Panc1 (cell line): ENCODE measurements at regions not wholly inside any gene's neighbourhood (a gene's known extent, or its start where the extent isn't known, plus 50 kb on each side); places are given as distances from the start of the nearest gene placed in this dataset.

ENCODE experiments used
- ATAC-seq: fragments of 200-7000 bp; cut with Tn5 transposase; 2 replicates; pipeline ENCODE4 v1.9.1; 2020; ENCODE audit warnings: mild to moderate bottlenecking, moderate library complexity
- BruUV-seq: library from RNA; stranded (reverse); fragments of 400-500 nt; replicated peaks from 2 replicates; lab custom pipeline; 2021; lab: Mats Ljungman, UMichigan
- CTCF ChIA-PET: fragments of 300-600 bp; sonication (Branson Sonifier 250); formaldehyde crosslinking; loops from one replicate; lab custom pipeline; 2022; ENCODE audit warnings: antibody characterized with exemption; lab: Charles Lee
- POLR2A ChIA-PET: fragments of 300-600 bp; sonication (Branson Sonifier 250); formaldehyde crosslinking; loops from one replicate; lab custom pipeline; 2022; ENCODE audit warnings: antibody characterized with exemption; lab: Charles Lee
- DNase-seq: peaks from one replicate; pipeline ENCODE4 v3.0.0-alpha.2; 2010; ENCODE audit warnings: low read depth, low spot score
- H3K27ac ChIP-seq: 2 replicates; pipeline ENCODE4 v1.5.1; 2011; ENCODE audit warnings: mild to moderate bottlenecking, low read length, inconsistent platforms
- H3K27me3 ChIP-seq: fragments of 200-500 bp; sonication (Bioruptor generic); 2 replicates; pipeline ENCODE4 v1.6.0; 2014; ENCODE audit warnings: low read length, inconsistent platforms; ENCODE audit not compliant: control insufficient read depth, insufficient read depth
- H3K36me3 ChIP-seq: fragments of 200-500 bp; sonication (Bioruptor generic); 2 replicates; pipeline ENCODE4 v1.5.1; 2014; ENCODE audit warnings: inconsistent platforms, mild to moderate bottlenecking, low read length, moderate library complexity; ENCODE audit not compliant: control insufficient read depth, insufficient read depth
- H3K4me1 ChIP-seq: 2 replicates; pipeline ENCODE4 v1.5.1; 2011; ENCODE audit warnings: inconsistent platforms, mild to moderate bottlenecking, low read length, moderate library complexity; ENCODE audit not compliant: control insufficient read depth, insufficient read depth
- H3K4me3 ChIP-seq, 2 experiments: 2 replicates each; pipeline ENCODE4 v1.5.1; 2011 to 2012; ENCODE audit warnings: low read depth in 2 of 2, low read length in 2 of 2, mild to moderate bottlenecking in 2 of 2, inconsistent platforms in 1 of 2, moderate library complexity in 1 of 2
- H3K9me3 ChIP-seq: fragments of 200-500 bp; sonication (Bioruptor generic); 2 replicates; pipeline ENCODE4 v1.5.1; 2014; ENCODE audit warnings: low read depth, mild to moderate bottlenecking, inconsistent platforms, low read length, moderate library complexity; ENCODE audit not compliant: control insufficient read depth, insufficient read depth
- POLR2AphosphoS5 ChIP-seq: IDR thresholded peaks from 2 replicates; pipeline ENCODE4 v1.6.1; 2012; ENCODE audit warnings: mild to moderate bottlenecking, low read depth, low read length, moderate library complexity
- SIN3A ChIP-seq: IDR thresholded peaks from 2 replicates; pipeline ENCODE4 v1.6.1; 2012; ENCODE audit warnings: low read depth, mild to moderate bottlenecking, low read length, moderate library complexity, borderline replicate concordance; ENCODE audit not compliant: insufficient read depth
- TCF7L2 ChIP-seq: IDR thresholded peaks from 2 replicates; pipeline ENCODE4 v1.6.1; 2011; ENCODE audit warnings: mild to moderate bottlenecking, low read depth, low read length, inconsistent platforms
- in situ Hi-C: cut with HindIII; loops from 2 replicates; pipeline ENCODE4 v1.10.0; 2016; ENCODE audit warnings: low sequenced_read_pairs, low pct_unique_long_range_greater_than_20kb
- intact Hi-C: fragments of 100-400 bp; cut with micrococcal nuclease; formaldehyde crosslinking; loops from one replicate; pipeline ENCODE4 v1.10.0; 2022; ENCODE audit not compliant: unreplicated experiment
- TF ChIP-seq, protein P1 (sequence below): fragments of 450-650 bp; IDR thresholded peaks from 2 replicates; pipeline ENCODE4 v1.5.1; 2017; ENCODE audit warnings: mild to moderate bottlenecking
- TF ChIP-seq, protein P2 (sequence below), 2 experiments: IDR thresholded peaks; 2 replicates each; pipeline ENCODE4 v1.6.1; 2011 to 2012; ENCODE audit warnings: low read depth in 2 of 2, control low read depth in 1 of 2, low read length in 1 of 2, mild to moderate bottlenecking in 1 of 2, moderate library complexity in 1 of 2; ENCODE audit not compliant: insufficient read depth in 1 of 2

DNA sequence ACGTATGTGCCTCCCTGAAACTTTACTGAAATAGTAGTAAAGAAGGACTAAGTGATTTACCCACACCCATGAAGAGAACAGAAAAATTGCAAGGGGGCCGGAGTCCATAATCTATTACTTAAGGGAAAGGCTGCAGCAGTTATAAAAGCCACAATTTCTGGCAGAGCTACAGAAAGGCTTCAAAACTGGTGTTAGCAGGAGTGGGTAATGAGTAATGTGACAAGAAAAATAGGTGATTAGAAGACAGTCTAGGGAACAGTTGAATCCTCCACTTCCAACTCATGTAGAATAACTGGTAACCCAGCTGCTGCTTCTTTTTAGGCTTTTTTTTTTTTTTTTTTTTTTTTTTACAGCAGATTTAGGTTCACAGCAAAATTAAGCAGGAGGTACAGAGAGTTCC is 413.3 kb downstream of the SFMBT2 start:
- ChIA-PET POLR2A (no interaction called here), CTCF (no interaction called here)
- Histone ChIP-seq H3K27ac (no peak overlapping the region), H3K9me3 (no peaks in the 10 kb centered on the region), H3K4me1 (no peaks in the 10 kb centered on the region), H3K4me3 (no peak overlapping the region), H3K36me3 (no peaks in the 10 kb centered on the region), H3K27me3 (no peaks in the 10 kb centered on the region)
- in situ Hi-C loops = no loop called here
- TF ChIP-seq TCF7L2 (no peak), SIN3A (no peak), POLR2AphosphoS5 (no peak)
- TF ChIP-seq, protein P1, sequence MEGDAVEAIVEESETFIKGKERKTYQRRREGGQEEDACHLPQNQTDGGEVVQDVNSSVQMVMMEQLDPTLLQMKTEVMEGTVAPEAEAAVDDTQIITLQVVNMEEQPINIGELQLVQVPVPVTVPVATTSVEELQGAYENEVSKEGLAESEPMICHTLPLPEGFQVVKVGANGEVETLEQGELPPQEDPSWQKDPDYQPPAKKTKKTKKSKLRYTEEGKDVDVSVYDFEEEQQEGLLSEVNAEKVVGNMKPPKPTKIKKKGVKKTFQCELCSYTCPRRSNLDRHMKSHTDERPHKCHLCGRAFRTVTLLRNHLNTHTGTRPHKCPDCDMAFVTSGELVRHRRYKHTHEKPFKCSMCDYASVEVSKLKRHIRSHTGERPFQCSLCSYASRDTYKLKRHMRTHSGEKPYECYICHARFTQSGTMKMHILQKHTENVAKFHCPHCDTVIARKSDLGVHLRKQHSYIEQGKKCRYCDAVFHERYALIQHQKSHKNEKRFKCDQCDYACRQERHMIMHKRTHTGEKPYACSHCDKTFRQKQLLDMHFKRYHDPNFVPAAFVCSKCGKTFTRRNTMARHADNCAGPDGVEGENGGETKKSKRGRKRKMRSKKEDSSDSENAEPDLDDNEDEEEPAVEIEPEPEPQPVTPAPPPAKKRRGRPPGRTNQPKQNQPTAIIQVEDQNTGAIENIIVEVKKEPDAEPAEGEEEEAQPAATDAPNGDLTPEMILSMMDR = no peak
- TF ChIP-seq, protein P2, sequence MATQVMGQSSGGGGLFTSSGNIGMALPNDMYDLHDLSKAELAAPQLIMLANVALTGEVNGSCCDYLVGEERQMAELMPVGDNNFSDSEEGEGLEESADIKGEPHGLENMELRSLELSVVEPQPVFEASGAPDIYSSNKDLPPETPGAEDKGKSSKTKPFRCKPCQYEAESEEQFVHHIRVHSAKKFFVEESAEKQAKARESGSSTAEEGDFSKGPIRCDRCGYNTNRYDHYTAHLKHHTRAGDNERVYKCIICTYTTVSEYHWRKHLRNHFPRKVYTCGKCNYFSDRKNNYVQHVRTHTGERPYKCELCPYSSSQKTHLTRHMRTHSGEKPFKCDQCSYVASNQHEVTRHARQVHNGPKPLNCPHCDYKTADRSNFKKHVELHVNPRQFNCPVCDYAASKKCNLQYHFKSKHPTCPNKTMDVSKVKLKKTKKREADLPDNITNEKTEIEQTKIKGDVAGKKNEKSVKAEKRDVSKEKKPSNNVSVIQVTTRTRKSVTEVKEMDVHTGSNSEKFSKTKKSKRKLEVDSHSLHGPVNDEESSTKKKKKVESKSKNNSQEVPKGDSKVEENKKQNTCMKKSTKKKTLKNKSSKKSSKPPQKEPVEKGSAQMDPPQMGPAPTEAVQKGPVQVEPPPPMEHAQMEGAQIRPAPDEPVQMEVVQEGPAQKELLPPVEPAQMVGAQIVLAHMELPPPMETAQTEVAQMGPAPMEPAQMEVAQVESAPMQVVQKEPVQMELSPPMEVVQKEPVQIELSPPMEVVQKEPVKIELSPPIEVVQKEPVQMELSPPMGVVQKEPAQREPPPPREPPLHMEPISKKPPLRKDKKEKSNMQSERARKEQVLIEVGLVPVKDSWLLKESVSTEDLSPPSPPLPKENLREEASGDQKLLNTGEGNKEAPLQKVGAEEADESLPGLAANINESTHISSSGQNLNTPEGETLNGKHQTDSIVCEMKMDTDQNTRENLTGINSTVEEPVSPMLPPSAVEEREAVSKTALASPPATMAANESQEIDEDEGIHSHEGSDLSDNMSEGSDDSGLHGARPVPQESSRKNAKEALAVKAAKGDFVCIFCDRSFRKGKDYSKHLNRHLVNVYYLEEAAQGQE (IDR thresholded peaks at IDR 0.05; ENCODE audit: insufficient read depth in 1 of 2, low read depth in 2 of 2, low read length in 1 of 2) = no peak
- DNase-seq (no peak), ATAC-seq (no peak)
- intact Hi-C loops = no loop called here
- BruUV-seq = no TSS peak

DNA sequence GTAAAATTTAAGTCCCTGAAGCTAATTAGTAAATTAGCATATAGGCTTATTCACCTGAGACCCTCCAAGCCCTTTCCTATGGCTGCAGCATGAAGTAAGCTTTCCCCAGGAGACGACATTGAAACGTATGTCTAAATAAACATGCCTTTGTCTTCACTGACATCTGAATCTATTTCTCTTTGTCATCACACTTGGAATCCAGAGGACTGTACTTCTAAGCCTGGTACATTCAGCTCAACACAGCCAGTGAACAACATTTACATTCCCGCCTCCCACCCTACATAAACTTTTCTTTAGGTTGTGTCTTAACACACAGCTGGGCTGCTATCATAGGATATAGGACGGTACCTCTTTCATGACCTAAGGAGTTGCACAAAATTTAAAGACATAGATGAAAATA is 414.4 kb downstream of the SFMBT2 start:
- intact Hi-C loops (no loop called here), in situ Hi-C loops (no loop called here)
- POLR2A ChIA-PET = no interaction called here
- H3K27me3 ChIP-seq = no peaks in the 10 kb centered on the region
- no peaks in the 10 kb centered on the region for H3K36me3 ChIP-seq
- H3K9me3 ChIP-seq = no peaks in the 10 kb centered on the region
- TF ChIP-seq TCF7L2 (no peak), SIN3A (no peak), POLR2AphosphoS5 (no peak)
- TF ChIP-seq, protein P2 (IDR thresholded peaks at IDR 0.05; ENCODE audit: insufficient read depth in 1 of 2, low read depth in 2 of 2, low read length in 1 of 2) = no peak
- TF ChIP-seq, protein P1 = no peak
- ATAC-seq (no peak), DNase-seq (no peak)
- no peaks in the 10 kb centered on the region for H3K4me1 ChIP-seq
- H3K4me3 ChIP-seq = no peak overlapping the region
- no peak overlapping the region for H3K27ac ChIP-seq
- no TSS peak for BruUV-seq
- CTCF ChIA-PET = no interaction called here
